SK-N-SH treated with all-trans-retinoic acid at 6 μM for 48 hours (cell line): ENCODE measurements at regions not wholly inside any gene's neighbourhood (a gene's known extent, or its start where the extent isn't known, plus 50 kb on each side); places are given as distances from the start of the nearest gene placed in this dataset.

Experiments used
- ATAC-seq: fragments of 200-7000 bp; cut with Tn5 transposase; 3 replicates; pipeline ENCODE4 v1.9.1; 2020; ENCODE audit warnings: mild to moderate bottlenecking, moderate library complexity
- ARNTL ChIP-seq: fragments of 450-650 bp; formaldehyde crosslinking; IDR thresholded peaks from 2 replicates; pipeline ENCODE4 v1.5.0; 2020; ENCODE audit warnings: low read depth, mild to moderate bottlenecking, moderate library complexity, borderline replicate concordance
- BACH2 ChIP-seq: fragments of 250-450 bp; sonication (Bioruptor Pico); IDR thresholded peaks from 2 replicates; pipeline ENCODE4 v1.9.0; 2021; ENCODE audit warnings: mild to moderate bottlenecking, borderline replicate concordance
- CSDC2 ChIP-seq: fragments of 250-450 bp; sonication (Bioruptor Pico); IDR thresholded peaks from 2 replicates; pipeline ENCODE4 v1.5.0; 2020; ENCODE audit warnings: mild to moderate bottlenecking, moderate library complexity
- ESRRG ChIP-seq: fragments of 250-450 bp; sonication (Bioruptor Pico); IDR thresholded peaks from 2 replicates; pipeline ENCODE4 v1.6.1; 2021; ENCODE audit warnings: mild to moderate bottlenecking
- GLIS3 ChIP-seq: fragments of 250-450 bp; sonication (Bioruptor Pico); IDR thresholded peaks from 2 replicates; pipeline ENCODE4 v1.5.0; 2020; ENCODE audit warnings: mild to moderate bottlenecking, moderate library complexity
- ISL1 ChIP-seq: fragments of 250-450 bp; sonication (Bioruptor Pico); IDR thresholded peaks from 2 replicates; pipeline ENCODE4 v2.1.2; 2022; ENCODE audit warnings: mild to moderate bottlenecking, moderate library complexity
- OSR1 ChIP-seq: fragments of 250-450 bp; sonication (Bioruptor Pico); IDR thresholded peaks from 2 replicates; pipeline ENCODE4 v1.8.0; 2022; ENCODE audit warnings: moderate library complexity, mild to moderate bottlenecking, inconsistent platforms
- POU6F1 ChIP-seq: fragments of 250-450 bp; sonication (Bioruptor Pico); IDR thresholded peaks from 2 replicates; pipeline ENCODE4 v1.8.0; 2021; ENCODE audit warnings: low read depth, mild to moderate bottlenecking, moderate library complexity, borderline replicate concordance
- PPARA ChIP-seq: fragments of 250-450 bp; sonication (Bioruptor Pico); IDR thresholded peaks from 2 replicates; pipeline ENCODE4 v1.5.0; 2020; ENCODE audit warnings: mild to moderate bottlenecking, borderline replicate concordance
- RARB ChIP-seq: fragments of 250-450 bp; sonication (Bioruptor Pico); IDR thresholded peaks from 2 replicates; pipeline ENCODE4 v1.8.0; 2021; ENCODE audit warnings: mild to moderate bottlenecking, moderate library complexity
- SNAI2 ChIP-seq: fragments of 250-450 bp; sonication (Bioruptor Pico); IDR thresholded peaks from 2 replicates; pipeline ENCODE4 v1.5.0; 2020; ENCODE audit warnings: mild to moderate bottlenecking, moderate library complexity
- TCF4 ChIP-seq: fragments of 250-450 bp; sonication (Bioruptor Pico); IDR thresholded peaks from 2 replicates; pipeline ENCODE4 v1.8.0; 2021; ENCODE audit warnings: mild to moderate bottlenecking, moderate library complexity, borderline replicate concordance
- TOX ChIP-seq: fragments of 250-450 bp; sonication (Bioruptor Pico); IDR thresholded peaks from 2 replicates; pipeline ENCODE4 v1.8.0; 2021; ENCODE audit warnings: mild to moderate bottlenecking, moderate library complexity, borderline replicate concordance
- TSHZ2 ChIP-seq: fragments of 250-450 bp; sonication (Bioruptor Pico); IDR thresholded peaks from 2 replicates; pipeline ENCODE4 v1.5.0; 2020; ENCODE audit warnings: mild to moderate bottlenecking, moderate library complexity
- ZC3H10 ChIP-seq: fragments of 250-450 bp; sonication (Bioruptor Pico); IDR thresholded peaks from 2 replicates; pipeline ENCODE4 v1.5.1; 2021; ENCODE audit warnings: mild to moderate bottlenecking, moderate library complexity
- ZFP30 ChIP-seq: fragments of 450-650 bp; formaldehyde crosslinking; IDR thresholded peaks from 2 replicates; pipeline ENCODE4 v1.5.0; 2022; ENCODE audit warnings: mild to moderate bottlenecking, moderate library complexity
- ZNF565 ChIP-seq: fragments of 450-650 bp; formaldehyde crosslinking; conservative IDR thresholded peaks from 2 replicates; pipeline ENCODE4 v1.5.0; 2020; ENCODE audit warnings: low read depth, mild to moderate bottlenecking, moderate library complexity
- ZNF70 ChIP-seq: fragments of 450-650 bp; formaldehyde crosslinking; IDR thresholded peaks from 2 replicates; pipeline ENCODE4 v1.5.0; 2020; ENCODE audit warnings: mild to moderate bottlenecking, moderate library complexity
- TF ChIP-seq, protein P1 (sequence below): fragments of 250-450 bp; sonication (Bioruptor Pico); IDR thresholded peaks from 2 replicates; pipeline ENCODE4 v1.5.1; 2021; ENCODE audit warnings: mild to moderate bottlenecking, moderate library complexity
- TF ChIP-seq, protein P2 (sequence below): fragments of 250-450 bp; sonication (Bioruptor Pico); IDR thresholded peaks from 2 replicates; pipeline ENCODE4 v1.5.1; 2020; ENCODE audit warnings: low read depth, mild to moderate bottlenecking, moderate library complexity
- TF ChIP-seq, protein P3 (sequence below): fragments of 250-450 bp; sonication (Bioruptor Pico); IDR thresholded peaks from 2 replicates; pipeline ENCODE4 v1.8.0; 2020; ENCODE audit warnings: mild to moderate bottlenecking, moderate library complexity, borderline replicate concordance

- TF ChIP-seq PPARA: no peak
- TF ChIP-seq, protein P1, sequence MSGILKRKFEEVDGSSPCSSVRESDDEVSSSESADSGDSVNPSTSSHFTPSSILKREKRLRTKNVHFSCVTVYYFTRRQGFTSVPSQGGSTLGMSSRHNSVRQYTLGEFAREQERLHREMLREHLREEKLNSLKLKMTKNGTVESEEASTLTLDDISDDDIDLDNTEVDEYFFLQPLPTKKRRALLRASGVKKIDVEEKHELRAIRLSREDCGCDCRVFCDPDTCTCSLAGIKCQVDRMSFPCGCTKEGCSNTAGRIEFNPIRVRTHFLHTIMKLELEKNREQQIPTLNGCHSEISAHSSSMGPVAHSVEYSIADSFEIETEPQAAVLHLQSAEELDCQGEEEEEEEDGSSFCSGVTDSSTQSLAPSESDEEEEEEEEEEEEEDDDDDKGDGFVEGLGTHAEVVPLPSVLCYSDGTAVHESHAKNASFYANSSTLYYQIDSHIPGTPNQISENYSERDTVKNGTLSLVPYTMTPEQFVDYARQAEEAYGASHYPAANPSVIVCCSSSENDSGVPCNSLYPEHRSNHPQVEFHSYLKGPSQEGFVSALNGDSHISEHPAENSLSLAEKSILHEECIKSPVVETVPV (CRISPR knock-in tag): no peak
- TF ChIP-seq GLIS3 (CRISPR knock-in tag): no peak
- no peak for TF ChIP-seq RARB
- TF ChIP-seq ZNF70: no peak
- no peak for TF ChIP-seq ZNF565 (CRISPR knock-in tag)
- TF ChIP-seq TSHZ2 (CRISPR knock-in tag): no peak
- no peak for TF ChIP-seq TOX
- TF ChIP-seq ZFP30 (CRISPR knock-in tag): no peak
- no peak for TF ChIP-seq ZC3H10 (CRISPR knock-in tag)
- no peak for TF ChIP-seq OSR1 (CRISPR knock-in tag)
- TF ChIP-seq ISL1 (CRISPR knock-in tag): no peak
- TF ChIP-seq POU6F1 (CRISPR knock-in tag): no peak
- TF ChIP-seq ARNTL (CRISPR knock-in tag): no peak
- TF ChIP-seq BACH2: no peak
- TF ChIP-seq, all 23 proteins: peak for 0
- no peak for ATAC-seq
These were observed 441.3 kb upstream of the SLC14A2 start for GRCh38 chr18:45173799-45174519.

DNA sequence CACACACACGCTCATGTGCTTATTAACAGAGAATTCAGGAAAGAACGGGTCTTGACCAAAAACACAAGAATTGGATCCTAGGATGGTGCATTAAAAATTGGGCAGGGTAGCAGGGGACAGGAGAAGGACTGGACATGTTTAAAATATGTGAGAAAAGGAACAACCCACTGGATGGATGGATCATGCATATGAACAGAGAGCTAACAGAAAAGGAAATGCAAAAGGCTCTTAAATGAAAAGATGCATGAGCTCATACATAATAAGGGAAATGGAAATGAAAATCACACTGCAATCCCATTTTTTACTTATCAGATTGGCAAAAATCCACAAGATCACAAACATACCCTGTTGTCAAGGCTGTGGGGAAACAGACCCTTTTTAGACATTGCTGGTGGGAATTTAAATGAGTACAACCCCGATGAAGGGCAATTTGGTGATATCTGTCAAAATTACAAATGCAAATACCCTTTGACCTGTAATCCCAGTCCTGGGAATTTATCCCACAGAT lies 440.6 kb upstream of the SLC14A2 start:
- ATAC-seq: no peak
- TF ChIP-seq, protein P2, sequence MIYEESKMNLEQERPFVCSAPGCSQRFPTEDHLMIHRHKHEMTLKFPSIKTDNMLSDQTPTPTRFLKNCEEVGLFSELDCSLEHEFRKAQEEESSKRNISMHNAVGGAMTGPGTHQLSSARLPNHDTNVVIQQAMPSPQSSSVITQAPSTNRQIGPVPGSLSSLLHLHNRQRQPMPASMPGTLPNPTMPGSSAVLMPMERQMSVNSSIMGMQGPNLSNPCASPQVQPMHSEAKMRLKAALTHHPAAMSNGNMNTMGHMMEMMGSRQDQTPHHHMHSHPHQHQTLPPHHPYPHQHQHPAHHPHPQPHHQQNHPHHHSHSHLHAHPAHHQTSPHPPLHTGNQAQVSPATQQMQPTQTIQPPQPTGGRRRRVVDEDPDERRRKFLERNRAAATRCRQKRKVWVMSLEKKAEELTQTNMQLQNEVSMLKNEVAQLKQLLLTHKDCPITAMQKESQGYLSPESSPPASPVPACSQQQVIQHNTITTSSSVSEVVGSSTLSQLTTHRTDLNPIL (CRISPR knock-in tag): no peak
- TF ChIP-seq, protein P1 (CRISPR knock-in tag): no peak
- TF ChIP-seq OSR1 (CRISPR knock-in tag): no peak

GRCh38 chr18:45175511-45175910 lies 439.8 kb upstream of the SLC14A2 start:
- no peak for ATAC-seq
- no peak for TF ChIP-seq ZFP30 (CRISPR knock-in tag)
- TF ChIP-seq TOX: no peak
- no peak for TF ChIP-seq RARB
- TF ChIP-seq ISL1 (CRISPR knock-in tag): no peak
- TF ChIP-seq ZNF565 (CRISPR knock-in tag): no peak
- TF ChIP-seq ARNTL (CRISPR knock-in tag): no peak
- TF ChIP-seq, protein P3, sequence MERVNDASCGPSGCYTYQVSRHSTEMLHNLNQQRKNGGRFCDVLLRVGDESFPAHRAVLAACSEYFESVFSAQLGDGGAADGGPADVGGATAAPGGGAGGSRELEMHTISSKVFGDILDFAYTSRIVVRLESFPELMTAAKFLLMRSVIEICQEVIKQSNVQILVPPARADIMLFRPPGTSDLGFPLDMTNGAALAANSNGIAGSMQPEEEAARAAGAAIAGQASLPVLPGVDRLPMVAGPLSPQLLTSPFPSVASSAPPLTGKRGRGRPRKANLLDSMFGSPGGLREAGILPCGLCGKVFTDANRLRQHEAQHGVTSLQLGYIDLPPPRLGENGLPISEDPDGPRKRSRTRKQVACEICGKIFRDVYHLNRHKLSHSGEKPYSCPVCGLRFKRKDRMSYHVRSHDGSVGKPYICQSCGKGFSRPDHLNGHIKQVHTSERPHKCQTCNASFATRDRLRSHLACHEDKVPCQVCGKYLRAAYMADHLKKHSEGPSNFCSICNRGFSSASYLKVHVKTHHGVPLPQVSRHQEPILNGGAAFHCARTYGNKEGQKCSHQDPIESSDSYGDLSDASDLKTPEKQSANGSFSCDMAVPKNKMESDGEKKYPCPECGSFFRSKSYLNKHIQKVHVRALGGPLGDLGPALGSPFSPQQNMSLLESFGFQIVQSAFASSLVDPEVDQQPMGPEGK (CRISPR knock-in tag): no peak
- no peak for TF ChIP-seq BACH2
- no peak for TF ChIP-seq TCF4 (CRISPR knock-in tag)
- TF ChIP-seq ZC3H10 (CRISPR knock-in tag): no peak
- TF ChIP-seq SNAI2 (CRISPR knock-in tag): no peak
- no peak for TF ChIP-seq TSHZ2 (CRISPR knock-in tag)
- TF ChIP-seq, protein P2 (CRISPR knock-in tag): no peak
- TF ChIP-seq CSDC2 (CRISPR knock-in tag): no peak
- no peak for TF ChIP-seq ESRRG (CRISPR knock-in tag)
